Stromal cell of bone marrow (primary cell): ENCODE measurements at regions not wholly inside any gene's neighbourhood (a gene's known extent, or its start where the extent isn't known, plus 50 kb on each side); places are given as distances from the start of the nearest gene placed in this dataset.
"Not testable (repeated sequence)": the region's sequence is repeated elsewhere in the genome, so short reads cannot be mapped to it uniquely, and the experiment has no call there.

Experiments
- DNase-seq: peaks from one replicate; pipeline ENCODE4 v3.0.0-alpha.2; 2012; ENCODE audit warnings: low read depth

DNA sequence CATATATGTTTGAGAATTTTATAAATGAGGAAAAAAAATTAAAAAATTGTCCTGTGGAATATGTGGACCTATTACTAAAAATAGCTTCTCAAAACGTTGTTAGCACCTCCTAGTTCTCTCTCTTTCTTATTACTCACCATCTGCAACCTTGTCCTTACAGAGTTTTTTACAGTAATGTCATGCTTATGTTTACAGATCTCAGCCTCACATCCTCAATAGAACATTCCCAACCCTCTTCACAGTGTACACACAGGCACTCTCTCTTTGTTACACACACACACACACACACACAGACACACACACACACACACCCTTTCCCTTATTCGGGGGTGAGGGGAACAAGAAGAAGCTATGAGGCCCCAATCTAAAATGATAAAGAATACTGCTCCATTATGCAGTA is 197.7 kb downstream of the SLITRK6 start:
- DNase-seq = no peak

DNA sequence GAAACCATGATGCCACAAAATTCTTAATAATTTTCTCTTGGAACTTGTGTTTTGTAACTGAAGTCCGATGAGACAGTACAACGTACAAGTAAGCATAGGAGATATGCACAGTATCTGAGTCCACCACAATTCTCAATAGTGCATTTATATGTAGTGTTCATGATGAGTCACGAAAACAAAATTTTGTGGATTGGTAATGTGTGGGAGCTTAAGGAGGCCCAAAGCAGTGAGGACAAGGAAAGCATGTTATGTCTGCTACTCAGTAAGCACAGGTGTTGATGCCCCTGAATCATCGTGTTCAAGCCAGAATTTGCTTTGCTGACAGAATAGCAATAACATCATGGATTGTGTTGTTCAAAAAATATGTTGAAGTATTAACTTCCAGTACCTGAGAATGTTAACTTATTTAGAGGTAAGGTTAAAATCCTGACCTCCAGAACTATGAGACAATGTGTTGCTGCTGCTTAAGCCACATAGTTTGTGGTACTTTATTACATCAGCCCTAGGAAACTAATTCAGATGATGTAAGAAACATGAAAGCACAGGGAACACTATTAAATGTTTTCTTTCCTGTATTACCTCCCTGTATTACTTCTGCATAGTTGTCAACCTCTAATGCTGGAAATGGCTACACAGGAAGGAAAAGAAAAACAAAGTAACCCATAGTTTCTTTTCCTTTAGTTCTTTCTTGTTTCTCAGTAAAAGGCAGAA is 201.3 kb downstream of the SLITRK6 start:
- no peak for DNase-seq

DNA sequence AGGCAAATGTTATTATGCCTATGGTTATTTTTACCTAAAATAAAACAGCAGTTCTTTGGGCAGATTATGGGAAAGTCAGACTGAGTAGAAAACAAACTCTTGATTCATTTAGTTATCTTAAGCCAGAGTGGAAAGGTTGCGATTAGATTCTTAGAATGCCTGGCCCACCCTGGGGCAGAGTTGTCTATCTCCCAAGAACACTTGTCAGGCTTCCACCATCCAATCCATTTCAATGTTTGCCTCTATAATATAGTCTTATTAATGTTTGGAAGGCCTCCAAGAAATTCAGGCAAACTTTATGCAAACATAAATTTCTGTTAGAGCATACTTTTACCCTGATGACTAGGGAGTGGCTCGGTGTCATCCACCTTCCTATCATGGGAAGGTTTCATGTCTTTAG is 207.0 kb downstream of the SLITRK6 start:
- no peak for DNase-seq

DNA sequence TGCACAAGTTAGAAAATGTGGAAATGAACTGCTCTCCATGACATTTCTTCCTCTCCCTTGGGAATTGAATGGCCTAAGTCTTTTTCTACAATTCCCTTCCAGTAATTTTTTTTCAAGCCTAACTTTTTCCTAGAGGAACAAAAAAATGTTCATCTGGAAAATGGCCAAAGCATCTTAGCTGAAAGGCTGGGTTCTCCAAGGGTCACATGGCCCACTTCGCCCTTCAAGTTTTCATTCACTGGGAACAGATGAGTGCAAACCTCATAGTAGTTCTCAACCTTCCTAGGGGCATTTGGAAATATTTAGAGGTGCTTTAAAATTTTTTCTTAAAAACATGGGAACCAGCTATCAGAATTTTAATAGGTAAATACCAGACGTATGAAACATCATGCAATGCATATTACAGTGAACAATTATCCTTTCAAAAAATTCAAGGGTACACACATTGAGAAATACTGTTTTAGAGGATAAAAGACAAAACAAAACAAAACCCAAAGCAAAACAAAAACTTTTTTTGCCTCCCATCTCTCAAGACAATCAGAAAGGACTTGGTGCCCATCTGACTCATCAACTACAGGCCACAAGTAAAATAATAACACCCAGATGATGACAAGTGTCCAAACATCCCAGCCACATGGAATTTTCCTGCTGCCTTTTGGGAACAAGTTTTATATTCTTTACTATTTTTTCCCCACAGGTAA is 208.8 kb downstream of the SLITRK6 start:
- no peak for DNase-seq

DNA sequence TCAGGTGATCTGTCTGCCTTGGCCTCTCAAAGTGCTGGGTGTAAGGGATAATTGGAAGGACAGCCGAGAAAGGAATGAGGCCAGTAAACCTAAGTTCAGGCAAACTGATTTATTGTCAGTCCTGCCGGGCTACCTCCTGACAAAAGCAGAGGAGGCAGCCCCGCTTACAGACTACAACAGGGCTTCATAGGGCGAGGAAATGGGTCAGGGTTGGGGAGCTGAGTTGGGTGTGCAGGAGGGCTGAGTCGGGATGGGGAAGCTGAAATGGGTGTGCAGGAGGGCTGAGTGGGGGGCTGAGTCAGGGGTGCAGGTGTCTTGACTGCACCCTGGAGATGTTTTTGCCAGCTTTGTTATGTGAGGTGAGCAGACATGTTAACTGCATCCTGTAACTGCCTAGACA is 210.2 kb downstream of the SLITRK6 start:
- DNase-seq = no peak

DNA sequence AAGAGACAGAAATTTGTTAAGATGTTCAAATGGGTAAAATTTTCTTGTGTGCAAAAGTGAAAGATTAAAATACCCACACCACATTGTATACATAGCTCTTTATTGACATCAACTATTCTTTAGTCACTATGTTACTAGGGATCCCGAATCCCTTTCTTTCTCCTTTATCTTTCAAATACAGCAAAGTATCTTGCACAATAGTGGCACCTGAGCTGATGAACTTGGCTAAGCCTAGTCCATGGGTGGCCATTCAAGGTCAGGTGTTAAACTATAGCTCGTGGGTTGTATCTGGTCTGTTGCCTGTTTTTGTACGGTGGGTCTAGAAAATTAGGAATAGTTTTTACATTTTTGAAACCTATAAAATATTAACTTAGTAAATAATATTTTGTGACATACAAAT is 210.9 kb downstream of the SLITRK6 start:
- no peak for DNase-seq

DNA sequence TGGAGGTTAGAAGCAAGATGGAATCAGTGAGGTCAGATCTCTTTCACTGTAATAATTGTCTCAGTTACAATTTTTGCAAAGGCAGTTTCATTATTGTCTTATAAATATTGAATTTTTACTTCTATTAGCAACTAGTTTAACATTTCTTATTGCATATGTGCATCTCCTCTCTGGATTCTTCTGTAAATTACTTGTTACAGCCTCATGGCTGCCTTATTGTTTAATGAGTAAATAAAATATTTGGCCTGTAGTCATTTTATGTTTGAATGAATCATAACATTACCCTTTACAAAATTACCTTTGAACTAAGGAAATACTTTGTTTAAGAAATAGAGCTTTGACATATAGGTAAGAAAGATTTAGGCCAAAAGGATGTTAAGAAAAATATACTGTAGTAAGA is 212.4 kb downstream of the SLITRK6 start:
- no peak for DNase-seq

DNA sequence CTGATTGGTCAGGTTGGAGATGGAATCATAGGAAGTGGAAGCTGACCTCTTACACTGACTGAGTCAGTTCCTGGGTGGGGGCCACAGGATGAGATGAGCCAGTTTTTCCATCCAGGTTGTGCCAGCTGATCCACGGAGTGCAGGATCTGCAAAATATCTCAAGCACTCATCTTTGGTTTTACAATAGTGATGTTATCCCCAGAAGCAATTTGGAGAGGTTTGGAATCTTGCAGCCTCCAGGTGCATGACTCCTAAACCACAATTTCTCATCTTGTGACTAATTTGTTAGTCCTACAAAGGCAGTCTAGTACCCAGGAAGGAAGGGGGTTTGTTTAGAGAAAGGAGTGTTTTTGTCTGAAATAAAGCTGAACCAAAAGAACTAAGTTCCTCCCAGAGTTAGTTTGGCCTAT is 212.8 kb downstream of the SLITRK6 start:
- DNase-seq = no peak

DNA sequence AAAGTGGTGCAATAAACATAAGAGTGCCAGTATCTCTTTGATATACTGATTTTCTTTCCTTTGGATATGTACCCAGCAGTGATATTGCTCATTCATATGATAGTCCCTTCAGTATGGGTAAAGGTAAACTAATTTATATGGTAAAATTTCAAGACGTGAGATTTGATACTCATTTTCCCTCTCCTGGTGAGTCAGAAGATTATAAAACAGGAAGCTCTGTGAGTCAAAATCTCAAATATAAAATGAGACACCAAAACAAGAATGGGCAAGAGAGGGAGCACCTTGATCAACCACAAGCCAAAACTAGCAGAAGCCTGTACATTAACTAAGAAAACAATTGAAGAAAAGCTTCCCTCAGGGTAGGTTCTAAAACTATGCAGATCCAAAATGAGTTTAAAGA is 216.3 kb downstream of the SLITRK6 start:
- DNase-seq = no peak

DNA sequence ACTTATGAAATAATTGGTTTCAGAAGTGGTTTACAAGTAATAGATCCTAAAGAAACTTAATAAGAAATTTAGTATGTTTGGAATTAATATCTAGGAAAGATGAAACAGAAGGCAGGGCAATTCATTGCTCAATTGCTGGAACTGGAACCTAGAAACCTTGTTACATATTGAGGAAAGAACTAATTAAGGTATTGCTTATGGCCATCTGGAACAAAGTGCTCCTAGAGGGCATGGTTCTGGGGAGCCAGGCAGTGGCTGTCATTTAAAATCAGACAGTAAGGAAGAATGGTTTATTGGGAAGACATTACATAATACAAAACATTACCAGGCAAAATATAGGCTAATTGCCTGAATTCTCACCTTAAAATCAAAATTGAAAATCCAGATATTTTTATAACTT is 224.1 kb downstream of the SLITRK6 start:
- no peak for DNase-seq

DNA sequence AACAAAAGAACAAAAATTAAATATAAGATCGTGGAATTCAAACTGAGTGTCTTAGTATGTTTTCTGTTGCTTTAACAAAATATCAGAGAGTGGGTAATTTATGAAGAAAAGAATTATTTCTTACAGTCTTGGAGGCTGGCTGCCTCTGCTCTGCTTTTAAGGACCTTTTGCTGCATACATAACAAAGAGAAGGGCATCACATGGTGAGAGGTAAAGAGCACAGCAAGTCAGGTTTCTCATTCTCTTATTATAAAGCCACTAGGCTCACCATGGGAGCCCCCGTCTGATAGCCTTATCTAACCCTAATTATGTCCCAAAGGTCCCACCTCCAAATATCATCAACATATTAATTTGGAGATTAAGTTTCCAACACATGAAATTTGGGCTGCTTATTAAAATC is 231.3 kb downstream of the SLITRK6 start:
- DNase-seq = no peak

DNA sequence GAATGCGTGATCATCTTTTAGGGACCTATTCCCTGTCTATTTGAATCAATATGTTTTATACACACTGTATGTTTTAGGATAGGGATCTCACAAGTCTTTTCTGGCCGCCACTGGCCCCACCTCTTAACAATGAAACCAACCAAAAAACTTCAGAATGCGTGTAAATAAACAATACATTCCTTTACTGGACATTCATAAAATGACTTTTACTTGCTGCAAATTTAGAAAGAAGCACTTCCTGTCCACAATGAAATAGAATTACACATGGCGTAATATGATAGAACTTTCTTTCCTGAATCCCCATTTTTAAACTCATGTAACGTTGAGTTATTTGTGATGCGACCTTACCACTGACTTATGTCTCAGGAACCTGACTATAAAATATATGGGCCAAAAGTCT is 233.6 kb downstream of the SLITRK6 start:
- no peak for DNase-seq

DNA sequence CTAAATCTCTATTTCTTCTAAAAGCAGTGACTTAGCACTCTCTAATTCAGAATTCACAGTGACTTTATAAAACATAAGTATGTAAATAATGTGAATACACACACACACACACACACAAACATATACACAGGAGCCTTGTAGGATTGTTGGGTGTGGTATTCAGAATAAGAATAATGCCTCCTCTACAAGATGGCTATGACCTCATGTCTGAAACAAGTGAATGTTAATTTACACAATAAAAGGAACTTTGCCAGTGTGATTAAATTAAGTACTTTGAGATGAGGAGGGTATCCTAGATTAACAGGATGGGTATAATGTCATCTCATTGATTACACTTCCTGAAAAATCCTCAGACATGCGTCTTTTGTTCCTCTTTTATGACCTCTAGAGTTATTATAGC is 234.6 kb downstream of the SLITRK6 start:
- DNase-seq = no peak

DNA sequence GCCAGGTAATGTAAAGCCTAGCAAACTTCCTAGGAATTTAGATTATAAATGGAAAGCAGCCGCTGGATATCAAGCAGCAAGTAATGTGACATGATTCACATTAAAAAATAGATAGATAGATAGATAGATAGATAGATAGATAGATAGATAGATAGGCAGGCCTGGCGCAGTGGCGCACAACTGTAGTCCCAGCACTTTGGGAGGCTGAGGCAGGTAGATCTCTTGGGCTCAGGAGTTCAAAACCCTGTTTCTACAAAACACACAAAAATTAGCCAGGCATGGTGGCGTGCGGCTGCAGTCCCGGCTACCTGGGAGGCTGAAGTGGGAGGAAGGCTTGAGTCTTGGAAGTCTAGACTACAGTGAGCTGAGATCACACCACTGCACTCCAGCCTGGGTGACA is 236.9 kb downstream of the SLITRK6 start:
- no peak for DNase-seq

DNA sequence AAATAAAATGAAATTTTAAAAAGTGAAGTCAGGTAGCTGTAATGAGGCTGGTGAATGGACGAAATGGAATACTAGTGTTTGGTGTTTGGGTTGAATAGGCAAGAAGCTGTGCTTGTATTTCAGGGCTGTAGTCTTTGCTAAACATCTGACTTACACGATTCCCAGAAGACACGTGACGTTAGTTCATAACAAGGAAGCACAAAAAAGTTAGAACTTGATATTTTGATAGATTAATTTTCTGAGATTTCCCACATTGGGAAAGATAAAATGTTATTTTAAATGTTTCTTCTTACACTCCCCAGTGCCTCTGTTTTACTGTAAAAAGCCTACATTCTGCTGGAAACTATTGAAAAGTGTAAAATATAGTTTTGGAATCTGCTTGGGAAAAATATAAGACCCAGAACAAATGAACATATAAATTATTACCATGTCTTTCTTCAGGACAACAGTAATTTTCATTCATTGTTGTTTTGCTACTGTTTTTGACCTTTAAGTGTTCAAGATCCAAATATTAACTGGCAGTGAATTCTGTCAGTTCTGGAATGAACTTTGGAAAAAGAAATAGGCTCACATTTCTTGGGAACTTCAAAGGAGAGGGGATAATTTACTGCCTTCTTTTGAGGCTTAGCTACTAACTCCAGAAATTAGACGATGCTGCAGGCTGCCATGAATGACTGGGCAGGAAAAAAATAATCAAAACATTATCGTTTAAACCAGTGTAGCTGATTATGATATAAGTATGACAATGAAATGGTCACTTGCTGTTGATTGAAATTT is 241.3 kb downstream of the SLITRK6 start:
- no peak for DNase-seq

DNA sequence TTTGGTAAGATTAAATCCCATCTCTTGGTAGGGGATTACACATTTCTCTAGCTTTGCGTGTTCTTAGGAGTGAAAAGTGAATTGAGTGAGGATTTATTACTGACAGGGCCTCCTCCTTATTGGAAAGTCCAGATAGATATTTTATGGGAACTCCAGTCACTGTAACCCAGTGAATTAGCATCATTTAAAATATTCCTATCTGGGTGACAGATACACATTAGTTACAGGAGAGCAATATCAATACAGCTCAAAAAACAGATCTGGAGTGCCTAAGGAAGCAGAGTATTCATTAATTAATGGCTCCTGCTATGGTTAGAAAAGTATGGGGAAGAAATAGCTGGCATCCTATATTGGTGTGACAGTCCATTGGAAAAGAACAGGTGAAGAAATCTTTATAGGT is 248.2 kb downstream of the SLITRK6 start:
- DNase-seq = no peak

DNA sequence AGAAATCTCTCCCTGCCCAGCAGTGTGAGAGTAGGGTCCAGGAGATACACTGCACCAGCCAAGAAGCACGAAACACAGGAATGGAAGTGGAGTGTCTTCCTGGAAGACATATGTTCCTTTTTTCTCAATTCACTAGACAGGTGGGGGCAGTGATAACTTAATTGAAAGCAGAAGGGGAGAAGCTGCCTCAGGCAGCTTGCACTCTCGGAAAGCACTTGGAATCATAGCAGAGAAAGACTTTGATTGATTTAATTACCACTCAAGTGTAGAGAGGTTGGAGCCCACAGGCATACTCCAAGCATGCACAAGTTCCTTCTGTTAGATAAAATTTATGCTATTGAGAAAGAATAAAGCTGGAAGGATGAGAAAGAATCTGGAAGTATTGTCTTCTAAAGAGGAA is 249.4 kb downstream of the SLITRK6 start:
- DNase-seq = no peak

DNA sequence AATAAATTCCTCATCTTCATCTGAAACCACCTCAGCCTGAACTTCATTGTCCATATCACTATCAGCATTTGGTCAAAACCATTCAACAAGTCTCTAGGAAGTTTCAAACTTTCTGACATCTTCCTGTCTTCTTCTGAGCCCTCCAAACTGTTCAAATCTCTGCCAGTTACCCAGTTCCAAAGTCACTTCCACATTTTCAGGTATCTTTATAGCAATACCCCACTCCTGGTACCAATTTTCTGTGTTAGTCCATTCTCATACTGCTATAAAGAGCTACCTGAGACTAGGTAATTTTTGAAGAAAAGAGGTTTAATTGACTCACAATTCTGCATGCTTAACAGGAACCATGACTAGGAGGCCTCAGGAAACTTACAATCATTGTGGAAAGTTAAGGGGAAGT is 250.4 kb downstream of the SLITRK6 start:
- not testable (repeated sequence) for DNase-seq

DNA sequence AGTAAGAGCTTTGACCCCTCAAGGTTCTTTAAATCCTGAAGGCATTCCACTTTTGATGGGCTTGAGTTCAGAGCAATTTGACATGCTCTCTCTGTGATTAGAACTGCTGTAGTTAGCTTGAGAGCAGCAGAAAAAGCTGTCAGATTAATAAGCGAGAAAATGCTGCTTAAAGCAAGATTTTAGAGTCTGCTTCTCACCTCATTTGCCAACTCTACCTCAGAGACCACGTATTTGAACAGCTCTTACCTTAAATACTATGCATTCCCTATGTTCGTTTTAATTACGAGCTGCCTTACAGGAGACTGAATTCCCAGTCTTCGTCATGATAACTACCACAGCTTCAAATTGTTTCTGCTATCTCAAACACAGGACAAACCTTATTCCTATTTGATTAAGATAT is 253.4 kb downstream of the SLITRK6 start:
- no peak for DNase-seq

DNA sequence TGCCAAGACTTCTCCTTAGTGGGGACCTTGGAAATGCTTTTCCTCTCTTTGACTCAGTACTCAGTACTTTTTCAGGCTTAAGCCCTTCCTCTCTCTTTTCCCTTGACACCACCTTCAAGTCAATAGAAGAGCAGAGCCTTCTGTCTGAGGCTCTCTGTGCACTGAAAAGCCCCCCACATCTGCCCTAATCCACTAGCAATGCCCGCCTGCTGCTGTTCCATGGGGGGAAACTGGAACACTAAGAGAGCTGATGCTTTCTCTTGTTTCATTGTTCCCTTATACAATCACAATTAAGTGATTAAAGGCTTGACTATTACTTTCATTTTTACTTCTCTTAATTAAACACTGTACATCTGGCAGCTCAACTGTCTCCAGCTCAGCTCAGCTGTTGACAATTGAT is 254.5 kb downstream of the SLITRK6 start:
- DNase-seq = no peak

DNA sequence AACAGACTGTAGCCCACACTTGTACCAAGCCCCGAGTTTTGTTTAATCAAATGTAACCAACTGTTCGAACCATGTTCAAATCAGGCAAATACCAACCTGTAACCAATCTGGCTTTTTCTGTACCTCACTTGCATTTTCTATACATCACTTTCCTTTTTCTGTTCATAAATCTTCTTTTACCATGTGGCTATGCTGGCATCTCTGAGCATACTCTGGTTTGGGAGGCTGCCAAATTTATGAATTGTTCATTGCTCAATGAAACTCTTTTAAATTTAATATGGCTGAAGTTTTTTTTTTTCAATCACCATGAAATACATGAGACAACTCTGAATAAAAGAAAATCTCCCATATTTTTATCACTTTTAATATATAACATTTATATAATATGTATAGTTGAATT is 256.1 kb downstream of the SLITRK6 start:
- no peak for DNase-seq

DNA sequence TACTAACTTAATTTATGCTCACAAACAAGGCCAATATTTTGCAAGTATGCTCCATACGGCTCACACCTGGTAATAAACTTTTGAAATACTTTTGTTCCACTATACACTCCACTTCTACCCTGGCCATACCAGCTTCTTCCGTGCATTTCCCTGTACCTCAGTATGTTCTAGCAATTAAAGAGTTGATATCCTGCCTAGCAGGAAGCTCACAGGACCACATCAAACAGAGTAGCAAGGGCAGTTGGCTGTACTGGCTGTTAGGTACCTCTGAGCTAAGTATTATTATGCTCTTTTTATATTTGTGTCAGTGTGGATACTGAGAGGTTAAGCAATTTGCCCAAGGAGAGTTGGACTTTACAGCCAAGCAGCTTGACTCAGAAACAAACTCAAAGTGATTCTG is 257.7 kb downstream of the SLITRK6 start:
- no peak for DNase-seq

DNA sequence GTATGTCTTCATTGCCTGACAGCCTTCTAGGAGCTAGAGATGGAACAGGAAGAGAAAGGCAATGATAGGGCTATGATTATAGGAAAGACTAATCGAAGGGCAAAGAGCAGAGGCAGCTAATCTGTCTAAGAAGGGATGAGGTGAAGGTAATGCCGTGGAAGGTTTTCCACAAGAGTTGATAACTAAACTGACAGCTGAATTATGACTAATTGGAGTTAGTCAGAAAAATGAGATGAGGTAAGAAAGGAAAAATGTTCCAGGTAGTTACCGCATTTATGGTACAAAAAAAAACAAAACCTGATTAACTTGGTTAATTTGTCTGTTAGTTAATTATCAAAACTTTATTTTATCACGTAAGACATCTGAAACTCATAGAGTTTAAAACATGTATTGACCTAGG is 260.3 kb downstream of the SLITRK6 start:
- no peak for DNase-seq
